AG04449 (cell line): ENCODE measurements at regions not wholly inside any gene's neighbourhood (a gene's known extent, or its start where the extent isn't known, plus 50 kb on each side); places are given as distances from the start of the nearest gene placed in this dataset.

Experiments
- CTCF ChIA-PET: fragments of 350-600 bp; formaldehyde crosslinking; extraction: SDS; loops from one replicate; lab custom pipeline; 2021; ENCODE audit warnings: antibody characterized with exemption; lab: Yijun Ruan, JAX
- POLR2A ChIA-PET: fragments of 400-600, 350-600 bp; formaldehyde crosslinking; extraction: SDS; loops from one replicate; lab custom pipeline; 2020; ENCODE audit warnings: antibody characterized with exemption, inconsistent platforms; lab: Yijun Ruan, JAX
- DNase-seq: peaks from one replicate; pipeline ENCODE4 v3.0.0-alpha.2; 2010; ENCODE audit warnings: low read depth, low spot score
- H3K4me3 ChIP-seq: 2 replicates; pipeline ENCODE4 v1.5.1; 2011; ENCODE audit warnings: low read depth, mild to moderate bottlenecking, control low read depth, low read length
- CTCF ChIP-seq: IDR thresholded peaks from one replicate; pipeline ENCODE4 v1.5.1; 2011; ENCODE audit warnings: mild to moderate bottlenecking, moderate library complexity, low read length, control low read depth, inconsistent platforms; ENCODE audit not compliant: insufficient read depth; ENCODE audit errors: missing control alignments

GRCh38 chr16:79393564-79393963, 207.0 kb downstream of the MAF start:
- ChIA-PET CTCF (no interaction called here), POLR2A (no interaction called here)
- H3K4me3 ChIP-seq = no peak overlapping the region
- no peak for DNase-seq
- TF ChIP-seq CTCF = no peak

- CTCF ChIA-PET = no interaction called here
- DNase-seq = no peak
- H3K4me3 ChIP-seq = no peak overlapping the region
- POLR2A ChIA-PET = no interaction called here
- TF ChIP-seq CTCF = no peak
These were observed 207.4 kb downstream of the MAF start for GRCh38 chr16:79393127-79393526.

GRCh38 chr16:79392081-79392480, 208.5 kb downstream of the MAF start:
- H3K4me3 ChIP-seq = no peak overlapping the region
- POLR2A ChIA-PET = no interaction called here
- DNase-seq = no peak
- no peak for TF ChIP-seq CTCF
- CTCF ChIA-PET = no interaction called here

- POLR2A ChIA-PET = no interaction called here
- CTCF ChIA-PET = no interaction called here
- no peak overlapping the region for H3K4me3 ChIP-seq
- no peak for TF ChIP-seq CTCF
- DNase-seq = no peak
These were observed 209.1 kb downstream of the MAF start for GRCh38 chr16:79391395-79391794.

- no peak for DNase-seq
- CTCF ChIA-PET = no interaction called here
- no peak overlapping the region for H3K4me3 ChIP-seq
- TF ChIP-seq CTCF = no peak
- POLR2A ChIA-PET = no interaction called here
These were observed 210.0 kb downstream of the MAF start for GRCh38 chr16:79390481-79391051.

GRCh38 chr16:79388396-79388795, 212.1 kb downstream of the MAF start:
- POLR2A ChIA-PET = no interaction called here
- TF ChIP-seq CTCF = no peak
- CTCF ChIA-PET = no interaction called here

More at GRCh38 chr16:79388396-79388795, 212.1 kb downstream of the MAF start:
- H3K4me3 ChIP-seq = no peak overlapping the region
- DNase-seq = no peak
